NCI-H2227 treated with DMSO at 0.1 percent for 48 hours (cell line): ENCODE measurements at regions not wholly inside any gene's neighbourhood (a gene's known extent, or its start where the extent isn't known, plus 50 kb on each side); places are given as distances from the start of the nearest gene placed in this dataset.

ENCODE experiments used
- DNase-seq: peaks from one replicate; lab custom pipeline; 2025; lab: John Stamatoyannopoulos, UW

- DNase-seq = no peak
Observed at GRCh38 chr15:97881346-97881965, 79.0 kb upstream of the ARRDC4 start.

- no peak for DNase-seq
Observed at GRCh38 chr15:97884513-97885131, 75.9 kb upstream of the ARRDC4 start.

DNA sequence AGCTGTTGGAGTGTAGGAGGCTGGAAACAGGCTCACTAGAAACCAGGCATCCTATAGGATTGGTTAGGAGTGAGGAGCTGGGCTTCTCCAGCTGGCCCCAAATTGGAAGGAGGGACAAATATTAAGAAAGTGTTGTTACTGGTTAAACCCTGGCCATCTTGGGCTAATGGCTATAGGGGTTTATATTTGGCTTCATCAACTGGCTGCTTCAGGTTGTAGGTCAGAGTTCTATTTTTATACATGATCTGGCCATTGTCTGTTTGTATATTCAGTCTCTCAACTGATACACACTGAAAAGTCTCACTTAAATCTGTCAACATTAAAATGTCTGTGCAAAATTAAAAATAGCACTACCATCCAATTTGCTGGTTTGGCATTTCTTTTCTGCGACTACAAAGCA is 70.2 kb upstream of the ARRDC4 start:
- no peak for DNase-seq

- no peak for DNase-seq
Observed at GRCh38 chr15:97892167-97892938, 68.2 kb upstream of the ARRDC4 start.

DNA sequence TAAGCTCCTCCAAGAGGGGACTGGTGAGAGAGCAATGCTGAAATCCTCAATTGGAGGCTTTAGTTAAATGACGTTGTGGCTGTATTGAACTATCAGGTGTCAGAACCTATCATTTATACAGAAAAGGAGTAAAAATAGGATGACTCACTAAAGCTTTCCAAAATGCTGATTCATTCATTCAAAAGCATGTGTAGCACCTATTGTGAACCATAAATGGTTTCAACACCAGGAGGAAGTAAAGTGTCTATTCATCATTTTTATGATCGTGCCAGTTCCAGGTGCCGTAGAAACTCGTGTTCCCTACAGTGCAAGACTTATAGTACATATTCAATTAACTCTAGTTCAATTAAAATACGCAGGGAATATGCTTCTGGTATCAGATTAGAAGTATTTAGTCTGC is 66.5 kb upstream of the ARRDC4 start:
- no peak for DNase-seq

- DNase-seq = no peak
Observed at GRCh38 chr15:97899981-97900380, 60.5 kb upstream of the ARRDC4 start.

DNA sequence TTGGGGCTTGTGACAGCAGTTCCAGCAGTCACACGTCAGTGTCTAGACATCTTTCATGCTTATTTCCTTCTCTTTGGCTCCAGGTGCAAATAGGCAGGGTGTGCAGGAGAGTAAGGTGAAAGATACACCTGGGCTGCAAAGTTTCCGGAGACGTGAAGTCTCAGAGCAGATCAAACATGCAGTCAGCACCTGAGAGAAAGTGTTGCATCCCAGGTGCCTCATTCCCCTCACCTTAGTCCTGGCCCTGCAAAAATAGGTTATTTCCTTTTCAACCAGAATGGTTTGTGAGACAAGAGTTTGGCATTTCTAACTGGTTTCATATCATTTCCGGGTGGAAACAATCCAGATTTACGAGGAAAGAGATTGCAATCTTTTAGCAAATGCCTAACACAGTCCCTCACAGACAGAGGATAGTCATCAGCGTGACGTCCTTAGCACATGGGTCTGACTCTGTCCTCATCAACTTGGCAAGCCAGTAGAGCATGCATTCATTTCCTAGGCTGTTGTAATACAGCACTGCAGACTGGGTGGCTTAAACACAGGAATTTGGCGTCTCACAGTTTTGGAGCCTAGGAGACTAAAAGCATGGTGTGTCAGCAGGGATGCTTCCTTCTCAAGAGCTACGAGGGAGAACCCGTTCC is 58.2 kb upstream of the ARRDC4 start:
- no peak for DNase-seq

GRCh38 chr15:97903560-97903959 is 56.9 kb upstream of the ARRDC4 start:
- no peak for DNase-seq

DNA sequence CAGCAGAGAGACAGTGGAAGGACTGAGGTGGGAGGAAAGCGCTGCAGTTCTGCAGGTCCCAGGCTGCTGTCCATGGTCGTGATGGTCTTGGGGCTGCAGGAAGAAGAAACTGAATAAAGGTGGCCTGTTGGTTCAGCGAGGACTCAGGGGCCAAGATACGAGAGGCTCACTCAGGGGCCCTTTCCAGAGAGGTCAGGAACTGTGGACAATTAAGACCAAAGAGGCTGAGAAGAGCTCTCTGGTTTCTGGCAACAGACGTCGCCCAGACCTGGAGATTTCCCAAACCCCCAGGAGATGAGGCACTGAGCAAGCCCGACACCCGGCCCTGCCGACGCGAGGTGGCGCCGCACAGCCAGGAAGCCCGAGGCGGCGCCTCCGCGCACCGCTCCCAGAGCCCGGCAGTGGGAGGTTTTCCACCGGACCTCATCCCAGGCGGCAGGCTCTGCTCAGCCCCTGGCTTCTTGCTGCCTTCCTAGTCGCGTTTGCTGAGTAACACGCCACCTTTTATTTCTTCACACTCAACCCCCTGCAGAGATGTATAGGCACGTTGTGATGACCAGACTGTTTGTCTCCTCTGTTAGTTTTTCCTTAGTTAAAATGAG is 56.4 kb upstream of the ARRDC4 start:
- peak; percentile 36 for DNase-seq

DNA sequence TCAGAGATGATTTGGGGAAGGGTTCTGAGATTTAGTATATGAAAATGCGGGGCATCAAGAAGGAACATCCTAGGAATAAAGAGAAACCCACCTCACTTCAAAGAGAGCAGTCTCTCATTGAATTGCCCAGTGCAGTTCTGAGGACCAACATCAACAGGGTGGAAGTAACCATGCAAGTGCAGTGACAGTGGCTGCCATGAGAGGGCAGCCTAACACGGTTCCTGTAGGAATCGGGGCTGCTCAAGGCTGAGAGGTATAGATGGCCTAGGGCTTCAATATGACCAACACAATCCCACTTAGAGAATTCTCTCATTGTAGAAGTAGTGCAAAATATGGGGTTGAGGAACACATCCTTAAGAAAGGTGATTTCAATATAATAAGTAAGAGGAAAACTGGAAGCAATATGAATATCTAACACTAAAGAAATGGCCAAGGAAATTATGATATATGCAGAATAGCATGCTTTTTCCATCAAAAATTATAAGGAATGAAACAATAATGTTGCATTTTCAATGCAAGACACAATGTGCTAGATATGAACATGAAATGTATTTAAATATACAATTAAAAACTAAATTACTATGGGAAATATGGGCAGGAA is 51.1 kb upstream of the ARRDC4 start:
- no peak for DNase-seq
